CD4-positive, alpha-beta T cell treated with Interleukin-6 at 100 ng/mL for 8 hours (primary cell): ENCODE measurements at regions not wholly inside any gene's neighbourhood (a gene's known extent, or its start where the extent isn't known, plus 50 kb on each side); places are given as distances from the start of the nearest gene placed in this dataset.

Experiments
- DNase-seq: peaks from one replicate; pipeline ENCODE4 v3.0.0-alpha.2; 2020; ENCODE audit warnings: mixed read lengths, low spot score

GRCh38 chr2:137824501-137824900 lies 139.8 kb upstream of the HNMT start:
- DNase-seq = no peak

- DNase-seq = no peak
These were observed 137.6 kb upstream of the HNMT start for GRCh38 chr2:137826373-137827372.

- DNase-seq = no peak
These were observed 135.6 kb upstream of the HNMT start for GRCh38 chr2:137828624-137829023.

- no peak for DNase-seq
These were observed 135.0 kb upstream of the HNMT start for GRCh38 chr2:137829251-137829650.

- no peak for DNase-seq
These were observed 129.4 kb upstream of the HNMT start for GRCh38 chr2:137834760-137835379.

- DNase-seq = no peak
These were observed 127.6 kb upstream of the HNMT start for GRCh38 chr2:137836671-137837070.

GRCh38 chr2:137837830-137838229 lies 126.4 kb upstream of the HNMT start:
- no peak for DNase-seq

GRCh38 chr2:137838255-137839092 lies 125.8 kb upstream of the HNMT start:
- peak; percentile 6 for DNase-seq

- no peak for DNase-seq
These were observed 121.8 kb upstream of the HNMT start for GRCh38 chr2:137842430-137842829.

- DNase-seq = no peak
These were observed 121.3 kb upstream of the HNMT start for GRCh38 chr2:137842952-137843351.

GRCh38 chr2:137845422-137845821 lies 118.9 kb upstream of the HNMT start:
- no peak for DNase-seq

- DNase-seq = no peak
These were observed 117.3 kb upstream of the HNMT start for GRCh38 chr2:137846993-137847392.

- DNase-seq = no peak
These were observed 116.8 kb upstream of the HNMT start for GRCh38 chr2:137847443-137847842.

GRCh38 chr2:137857881-137858280 lies 106.4 kb upstream of the HNMT start:
- no peak for DNase-seq

GRCh38 chr2:137862651-137863050 lies 101.6 kb upstream of the HNMT start:
- DNase-seq = no peak

- peak; percentile 14 for DNase-seq
These were observed 98.2 kb upstream of the HNMT start for GRCh38 chr2:137865954-137866540.

GRCh38 chr2:137870682-137871081 lies 93.6 kb upstream of the HNMT start:
- DNase-seq = no peak

- no peak for DNase-seq
These were observed 91.7 kb upstream of the HNMT start for GRCh38 chr2:137872577-137872976.

GRCh38 chr2:137873536-137874244 lies 90.6 kb upstream of the HNMT start:
- no peak for DNase-seq

GRCh38 chr2:137879121-137879520 lies 85.2 kb upstream of the HNMT start:
- no peak for DNase-seq

GRCh38 chr2:137881711-137882110 lies 82.6 kb upstream of the HNMT start:
- DNase-seq = no peak
